ENCODE measurements at regions not wholly inside any gene's neighbourhood (a gene's known extent, or its start where the extent isn't known, plus 50 kb on each side); places are given as distances from the start of the nearest gene placed in this dataset.

- Mint-ChIP-seq H3K27ac (no peak overlapping the region), H3K4me1 (ENCODE audit: low read depth in 2 of 2) (no peaks in the 10 kb centered on the region), H3K9me3 (peaks cover 0 to 9% of the 10 kb centered on the region in 2 donors), H3K36me3 (ENCODE audit: insufficient read depth) (no peaks in the 10 kb centered on the region), H3K4me3 (no peak overlapping the region), H3K27me3 (no peaks in the 10 kb centered on the region)
- no peak for DNase-seq
- ATAC-seq (replicated peaks) = no peak
These were observed 164.8 kb downstream of the C11orf87 start for GRCh38 chr11:109586789-109587188.

GRCh38 chr11:109590782-109591181 lies 168.8 kb downstream of the C11orf87 start:
- Mint-ChIP-seq H3K4me3 (no peak overlapping the region), H3K27me3 (no peaks in the 10 kb centered on the region), H3K27ac (no peak overlapping the region), H3K4me1 (ENCODE audit: low read depth in 2 of 2) (no peaks in the 10 kb centered on the region), H3K36me3 (ENCODE audit: insufficient read depth) (no peaks in the 10 kb centered on the region), H3K9me3 (peaks cover 8 to 9% of the 10 kb centered on the region in 2 donors)
- DNase-seq (no peak), ATAC-seq (replicated peaks) (no peak)

GRCh38 chr11:109597336-109597735 lies 175.3 kb downstream of the C11orf87 start:
- Mint-ChIP-seq H3K9me3 (peaks cover 0 to 8% of the 10 kb centered on the region in 2 donors), H3K4me1 (ENCODE audit: low read depth in 2 of 2) (no peaks in the 10 kb centered on the region), H3K4me3 (no peak overlapping the region), H3K36me3 (ENCODE audit: insufficient read depth) (no peaks in the 10 kb centered on the region), H3K27me3 (no peaks in the 10 kb centered on the region), H3K27ac (no peak overlapping the region)
- no peak for ATAC-seq (replicated peaks)
- no peak for DNase-seq

GRCh38 chr11:109604481-109605400 lies 182.8 kb downstream of the C11orf87 start:
- H3K27me3 Mint-ChIP-seq = no peaks in the 10 kb centered on the region
- no peaks in the 10 kb centered on the region for H3K9me3 Mint-ChIP-seq
- no peak overlapping the region for H3K4me3 Mint-ChIP-seq
- no peak overlapping the region for H3K27ac Mint-ChIP-seq
- H3K36me3 Mint-ChIP-seq (ENCODE audit: insufficient read depth) = no peaks in the 10 kb centered on the region
- no peaks in the 10 kb centered on the region for H3K4me1 Mint-ChIP-seq (ENCODE audit: low read depth in 2 of 2)
- ATAC-seq (replicated peaks) (no peak), DNase-seq (no peak)

GRCh38 chr11:109606256-109606655 lies 184.3 kb downstream of the C11orf87 start:
- ATAC-seq (replicated peaks) (no peak), DNase-seq (no peak)
- Mint-ChIP-seq H3K36me3 (ENCODE audit: insufficient read depth) (no peaks in the 10 kb centered on the region), H3K27me3 (no peaks in the 10 kb centered on the region), H3K27ac (no peak overlapping the region), H3K4me3 (no peak overlapping the region), H3K9me3 (no peaks in the 10 kb centered on the region), H3K4me1 (ENCODE audit: low read depth in 2 of 2) (no peaks in the 10 kb centered on the region)

- no peak for DNase-seq
- Mint-ChIP-seq H3K27ac (no peak overlapping the region), H3K4me3 (no peak overlapping the region), H3K4me1 (ENCODE audit: low read depth in 2 of 2) (no peaks in the 10 kb centered on the region), H3K36me3 (ENCODE audit: insufficient read depth) (no peaks in the 10 kb centered on the region), H3K9me3 (peaks cover 6 to 7% of the 10 kb centered on the region in 2 donors), H3K27me3 (no peaks in the 10 kb centered on the region)
- no peak for ATAC-seq (replicated peaks)
These were observed 187.6 kb downstream of the C11orf87 start for GRCh38 chr11:109609454-109610185.

- DNase-seq (no peak), ATAC-seq (replicated peaks) (no peak)
- Mint-ChIP-seq H3K36me3 (ENCODE audit: insufficient read depth) (no peaks in the 10 kb centered on the region), H3K9me3 (peaks cover 6 to 7% of the 10 kb centered on the region in 2 donors), H3K27me3 (no peaks in the 10 kb centered on the region), H3K4me3 (no peak overlapping the region), H3K27ac (no peak overlapping the region), H3K4me1 (ENCODE audit: low read depth in 2 of 2) (no peaks in the 10 kb centered on the region)
These were observed 190.5 kb downstream of the C11orf87 start for GRCh38 chr11:109612496-109612895.

- Mint-ChIP-seq H3K9me3 (peaks cover 5 to 15% of the 10 kb centered on the region in 2 donors), H3K27me3 (no peaks in the 10 kb centered on the region)
These were observed 197.5 kb downstream of the C11orf87 start for GRCh38 chr11:109619498-109619897.

GRCh38 chr11:109629734-109630133 lies 207.7 kb downstream of the C11orf87 start:
- H3K4me1 Mint-ChIP-seq (ENCODE audit: low read depth in 2 of 2) = no peaks in the 10 kb centered on the region
- no peak overlapping the region for H3K27ac Mint-ChIP-seq
- H3K27me3 Mint-ChIP-seq = no peaks in the 10 kb centered on the region
- no peak overlapping the region for H3K4me3 Mint-ChIP-seq
- ATAC-seq (replicated peaks) = no peak
- H3K36me3 Mint-ChIP-seq (ENCODE audit: insufficient read depth) = peaks cover 3% of the 10 kb centered on the region
- peaks cover 5 to 8% of the 10 kb centered on the region in 2 donors for H3K9me3 Mint-ChIP-seq
- no peak for DNase-seq

More at GRCh38 chr11:109619498-109619897, 197.5 kb downstream of the C11orf87 start:
- H3K4me1 Mint-ChIP-seq (ENCODE audit: low read depth in 2 of 2) = no peaks in the 10 kb centered on the region
- DNase-seq = no peak
- ATAC-seq (replicated peaks) = no peak
- no peak overlapping the region for H3K27ac Mint-ChIP-seq
- H3K36me3 Mint-ChIP-seq (ENCODE audit: insufficient read depth) = no peaks in the 10 kb centered on the region
- no peak overlapping the region for H3K4me3 Mint-ChIP-seq

GRCh38 chr11:109641549-109641948 lies 219.6 kb downstream of the C11orf87 start:
- Mint-ChIP-seq H3K27me3 (no peaks in the 10 kb centered on the region), H3K27ac (no peak overlapping the region), H3K36me3 (ENCODE audit: insufficient read depth) (no peaks in the 10 kb centered on the region), H3K9me3 (peaks cover 0 to 12% of the 10 kb centered on the region in 2 donors), H3K4me3 (no peak overlapping the region), H3K4me1 (ENCODE audit: low read depth in 2 of 2) (no peaks in the 10 kb centered on the region)
- ATAC-seq (replicated peaks) (no peak), DNase-seq (no peak)

- Mint-ChIP-seq H3K27ac (no peak overlapping the region), H3K36me3 (ENCODE audit: insufficient read depth) (no peaks in the 10 kb centered on the region), H3K4me1 (ENCODE audit: low read depth in 2 of 2) (no peaks in the 10 kb centered on the region), H3K4me3 (no peak overlapping the region), H3K9me3 (peaks cover 0 to 13% of the 10 kb centered on the region in 2 donors), H3K27me3 (no peaks in the 10 kb centered on the region)
- DNase-seq (no peak), ATAC-seq (replicated peaks) (no peak)
These were observed 222.2 kb downstream of the C11orf87 start for GRCh38 chr11:109644152-109644551.

- no peak for ATAC-seq (replicated peaks)
- no peak overlapping the region for H3K4me3 Mint-ChIP-seq
- no peaks in the 10 kb centered on the region for H3K36me3 Mint-ChIP-seq (ENCODE audit: insufficient read depth)
- no peak overlapping the region for H3K27ac Mint-ChIP-seq
- no peak for DNase-seq
- H3K27me3 Mint-ChIP-seq = no peaks in the 10 kb centered on the region
- peaks cover 0 to 11% of the 10 kb centered on the region in 2 donors for H3K9me3 Mint-ChIP-seq
- no peaks in the 10 kb centered on the region for H3K4me1 Mint-ChIP-seq (ENCODE audit: low read depth in 2 of 2)
These were observed 226.8 kb downstream of the C11orf87 start for GRCh38 chr11:109648804-109649203.

- Mint-ChIP-seq H3K36me3 (ENCODE audit: insufficient read depth) (no peaks in the 10 kb centered on the region), H3K27me3 (no peaks in the 10 kb centered on the region), H3K4me1 (ENCODE audit: low read depth in 2 of 2) (no peaks in the 10 kb centered on the region), H3K4me3 (no peak overlapping the region), H3K9me3 (no peaks in the 10 kb centered on the region), H3K27ac (no peak overlapping the region)
- DNase-seq (no peak), ATAC-seq (replicated peaks) (no peak)
These were observed 232.1 kb downstream of the C11orf87 start for GRCh38 chr11:109654091-109654490.

GRCh38 chr11:109658190-109658589 lies 236.2 kb downstream of the C11orf87 start:
- peaks cover 0 to 2% of the 10 kb centered on the region in 2 donors for H3K9me3 Mint-ChIP-seq
- H3K4me3 Mint-ChIP-seq = no peak overlapping the region
- ATAC-seq (replicated peaks) = no peak
- no peaks in the 10 kb centered on the region for H3K4me1 Mint-ChIP-seq (ENCODE audit: low read depth in 2 of 2)
- H3K36me3 Mint-ChIP-seq (ENCODE audit: insufficient read depth) = no peaks in the 10 kb centered on the region
- H3K27ac Mint-ChIP-seq = no peak overlapping the region
- H3K27me3 Mint-ChIP-seq = no peaks in the 10 kb centered on the region
- DNase-seq = no peak
